HepG2 (cell line): ENCODE measurements at regions not wholly inside any gene's neighbourhood (a gene's known extent, or its start where the extent isn't known, plus 50 kb on each side); places are given as distances from the start of the nearest gene placed in this dataset.

Source experiments
- CREB1 ChIP-seq, 2 experiments: fragments of 450-650 bp in 1 of 2; IDR thresholded peaks; 2 replicates each; pipeline ENCODE4 v1.6.1; 2016 to 2017; ENCODE audit warnings: control low read depth in 1 of 2, mild to moderate bottlenecking in 1 of 2, missing compliant biosample characterization in 1 of 2, missing genetic modification characterization in 1 of 2
- CTCF ChIP-seq: sonication (generic); formaldehyde crosslinking; IDR thresholded peaks from 2 replicates; pipeline ENCODE4 v1.5.0; 2020; ENCODE audit warnings: mild to moderate bottlenecking, missing genetic modification reagents, moderate library complexity
- ELF4 ChIP-seq: sonication (generic); formaldehyde crosslinking; IDR thresholded peaks from 2 replicates; pipeline ENCODE4 v1.5.0; 2020; ENCODE audit warnings: missing genetic modification reagents, mild to moderate bottlenecking, moderate library complexity, borderline replicate concordance
- ETS1 ChIP-seq: sonication (generic); formaldehyde crosslinking; IDR thresholded peaks from 2 replicates; pipeline ENCODE4 v1.4.0; 2020; ENCODE audit warnings: missing genetic modification reagents
- FOSL1 ChIP-seq: sonication (generic); formaldehyde crosslinking; IDR thresholded peaks from 2 replicates; pipeline ENCODE4 v1.9.0; 2021; ENCODE audit warnings: missing genetic modification reagents, borderline replicate concordance
- GTF2F1 ChIP-seq: fragments of 150-350 bp; IDR thresholded peaks from 2 replicates; pipeline ENCODE4 v1.6.1; 2014; ENCODE audit warnings: low read length
- HOXA3 ChIP-seq: sonication (generic); formaldehyde crosslinking; IDR thresholded peaks from 2 replicates; pipeline ENCODE4 v1.5.0; 2020; ENCODE audit warnings: missing genetic modification reagents
- KAT7 ChIP-seq: IDR thresholded peaks from 2 replicates; pipeline ENCODE4 v1.6.1; 2018; ENCODE audit warnings: borderline replicate concordance, missing compliant biosample characterization
- NR2F1 ChIP-seq, 2 experiments: fragments of 450-650 bp in 1 of 2; formaldehyde crosslinking in 1 of 2; IDR thresholded peaks; 2 replicates each; pipeline versions ENCODE4 v1.5.0 to v1.6.1; 2016 to 2020; ENCODE audit warnings: mild to moderate bottlenecking in 1 of 2, missing compliant biosample characterization in 1 of 2, missing genetic modification reagents in 1 of 2, moderate library complexity in 1 of 2
- RFX5 ChIP-seq: IDR thresholded peaks from 2 replicates; pipeline ENCODE4 v1.6.1; 2011; ENCODE audit warnings: low read depth, low read length, improper control_type of control experiment
- STAG1 ChIP-seq: sonication (generic); formaldehyde crosslinking; IDR thresholded peaks from 2 replicates; pipeline ENCODE4 v1.4.0; 2020; ENCODE audit warnings: missing genetic modification reagents
- TBP ChIP-seq: sonication (generic); formaldehyde crosslinking; IDR thresholded peaks from 2 replicates; pipeline ENCODE4 v1.5.0; 2020; ENCODE audit warnings: missing genetic modification reagents
- ZIK1 ChIP-seq: sonication (generic); formaldehyde crosslinking; IDR thresholded peaks from 2 replicates; pipeline ENCODE4 v1.5.0; 2020; ENCODE audit warnings: mild to moderate bottlenecking, low read depth, missing genetic modification reagents, borderline replicate concordance

- TF ChIP-seq ELF4 (CRISPR knock-in tag) (no peak), NR2F1 (CRISPR knock-in tag; IDR thresholded peaks at IDR 0.05) (no peak), CTCF (no peak), GTF2F1 (no peak), TBP (CRISPR knock-in tag) (no peak), ETS1 (no peak), ZIK1 (CRISPR knock-in tag) (no peak), STAG1 (CRISPR knock-in tag) (no peak), CREB1 (IDR thresholded peaks at IDR 0.05) (no peak), CREB1 (CRISPR knock-in tag; IDR thresholded peaks at IDR 0.05) (no peak), FOSL1 (no peak), HOXA3 (no peak), RFX5 (no peak), KAT7 (CRISPR knock-in tag) (no peak)
Measured at GRCh38 chr9:26357803-26358344, 534.7 kb downstream of the CAAP1 start.
